Body of pancreas (tissue), 4 donors: ENCODE measurements at regions not wholly inside any gene's neighbourhood (a gene's known extent, or its start where the extent isn't known, plus 50 kb on each side); places are given as distances from the start of the nearest gene placed in this dataset.

Experiments used
- ATAC-seq: fragments of 150-250 bp; one replicate; pipeline ENCODE4 v1.9.1; 2016
- DNase-seq, 4 donors: peaks; one replicate each; pipeline ENCODE4 v3.0.0-alpha.2; 2019
- H3K27ac ChIP-seq, 4 donors: fragments of 200-600 bp; sonication (generic); 1 replicate in 3 of 4; 2 replicates in 1 of 4; pipeline versions ENCODE4 v1.5.1 to v1.6.1; 2016 to 2019; ENCODE audit warnings: mild to moderate bottlenecking in 1 of 4, mixed read lengths in 1 of 4, moderate library complexity in 1 of 4
- H3K27me3 ChIP-seq, 2 donors: fragments of 200-600 bp; sonication (generic); one replicate each; pipeline ENCODE4 v1.6.0; 2016; ENCODE audit warnings: mild to moderate bottlenecking in 1 of 2
- H3K36me3 ChIP-seq, 2 donors: fragments of 200-600 bp; sonication (generic); replicated peaks in 1 of 2; 2 replicates each; pipeline ENCODE4 v1.5.1; 2016; ENCODE audit warnings: low read depth in 2 of 2; ENCODE audit not compliant: insufficient read depth in 1 of 2
- H3K4me1 ChIP-seq: fragments of 200-600 bp; sonication (generic); one replicate; pipeline ENCODE4 v1.6.0; 2016
- H3K4me3 ChIP-seq, 2 donors: fragments of 200-600 bp; sonication (generic); 1 replicate in 1 of 2; 2 replicates in 1 of 2; pipeline ENCODE4 v1.5.1; 2016 to 2019
- H3K9me3 ChIP-seq, 3 donors: fragments of 200-600 bp; sonication (generic); 1 replicate in 2 of 3; 2 replicates in 1 of 3; pipeline ENCODE4 v1.5.1; 2016
- POLR2A ChIP-seq, 3 donors: fragments of 450-650 bp; IDR thresholded peaks; one replicate each; pipeline ENCODE4 v1.6.1; 2016; ENCODE audit warnings: antibody characterized with exemption in 3 of 3, mild to moderate bottlenecking in 2 of 3
- WGBS, 2 donors: methylation state at CpG; one replicate each; pipeline ENCODE4 v1.1.5; 2017; 5-methylcytosine and 5-hydroxymethylcytosine counted together
- intact Hi-C: fragments of 100-400 bp; cut with DNase I; formaldehyde crosslinking; loops from one replicate; pipeline ENCODE4 v1.15.1; 2023
- TF ChIP-seq, protein P1 (sequence below), 7 experiments: fragments of 450-650 bp in 4 of 7; fragments of 200-600 bp in 3 of 7; sonication (generic) in 3 of 7; IDR thresholded peaks; one replicate each; pipeline ENCODE4 v1.5.1; 2016 to 2019; ENCODE audit warnings: antibody characterized with exemption in 7 of 7

DNA sequence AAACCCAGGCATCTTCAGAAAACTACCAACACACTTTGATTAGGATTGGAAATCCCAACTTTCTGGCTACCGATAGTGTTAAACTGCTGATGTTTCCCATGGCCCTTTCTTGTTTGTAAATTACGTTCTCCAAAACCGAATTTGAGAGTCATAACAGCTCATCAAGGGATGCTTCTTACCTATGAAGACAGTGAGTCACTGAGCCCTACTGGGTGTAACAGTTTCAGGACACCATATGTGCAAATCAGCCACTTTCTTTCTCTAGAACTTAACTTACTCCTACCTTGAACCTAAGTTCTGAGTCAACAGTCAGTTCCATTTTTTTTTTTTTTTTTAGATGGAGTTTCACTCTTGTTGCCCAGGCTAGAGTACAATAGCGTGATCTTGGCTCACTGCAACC is 410.1 kb upstream of the TSHZ3 start:
- no peaks in the 10 kb centered on the region for H3K36me3 ChIP-seq
- H3K4me1 ChIP-seq = no peaks in the 10 kb centered on the region
- WGBS, 2 donors = 59 to 63% methylated on average over 4 of the region's 4 CpGs

DNA sequence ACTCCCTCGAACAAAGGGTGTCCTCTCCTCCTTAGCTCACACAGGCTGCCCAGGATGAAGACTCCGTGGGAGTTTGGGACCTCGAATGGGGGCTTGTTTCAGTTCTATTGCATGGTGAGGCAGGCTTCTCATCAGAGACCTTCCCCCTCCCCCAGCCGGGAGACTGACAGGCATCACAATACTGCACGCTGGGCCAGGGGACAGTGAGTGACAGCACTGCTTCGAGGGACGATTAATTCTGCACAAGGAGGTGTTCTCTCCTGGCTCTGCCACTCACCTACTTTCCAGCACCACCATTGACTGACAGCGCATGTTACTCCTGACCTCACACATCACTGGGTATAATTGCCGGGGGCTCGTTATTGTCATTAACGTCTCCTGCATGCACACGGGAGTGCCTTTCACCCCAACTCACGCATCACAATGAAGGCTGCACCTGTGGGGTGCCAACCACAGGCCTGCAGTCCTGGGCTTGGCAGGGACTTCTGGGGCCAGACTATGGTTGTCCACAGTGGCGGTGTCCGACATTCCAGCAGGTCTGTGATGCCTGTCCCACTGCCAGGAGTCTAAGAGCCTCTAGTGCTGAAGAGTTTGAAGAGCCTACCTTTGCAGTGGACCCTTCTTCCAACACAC is 412.2 kb upstream of the TSHZ3 start:
- no peak for TF ChIP-seq POLR2A (IDR thresholded peaks at IDR 0.05)
- TF ChIP-seq, protein P1, sequence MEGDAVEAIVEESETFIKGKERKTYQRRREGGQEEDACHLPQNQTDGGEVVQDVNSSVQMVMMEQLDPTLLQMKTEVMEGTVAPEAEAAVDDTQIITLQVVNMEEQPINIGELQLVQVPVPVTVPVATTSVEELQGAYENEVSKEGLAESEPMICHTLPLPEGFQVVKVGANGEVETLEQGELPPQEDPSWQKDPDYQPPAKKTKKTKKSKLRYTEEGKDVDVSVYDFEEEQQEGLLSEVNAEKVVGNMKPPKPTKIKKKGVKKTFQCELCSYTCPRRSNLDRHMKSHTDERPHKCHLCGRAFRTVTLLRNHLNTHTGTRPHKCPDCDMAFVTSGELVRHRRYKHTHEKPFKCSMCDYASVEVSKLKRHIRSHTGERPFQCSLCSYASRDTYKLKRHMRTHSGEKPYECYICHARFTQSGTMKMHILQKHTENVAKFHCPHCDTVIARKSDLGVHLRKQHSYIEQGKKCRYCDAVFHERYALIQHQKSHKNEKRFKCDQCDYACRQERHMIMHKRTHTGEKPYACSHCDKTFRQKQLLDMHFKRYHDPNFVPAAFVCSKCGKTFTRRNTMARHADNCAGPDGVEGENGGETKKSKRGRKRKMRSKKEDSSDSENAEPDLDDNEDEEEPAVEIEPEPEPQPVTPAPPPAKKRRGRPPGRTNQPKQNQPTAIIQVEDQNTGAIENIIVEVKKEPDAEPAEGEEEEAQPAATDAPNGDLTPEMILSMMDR (IDR thresholded peaks at IDR 0.05) = no peak
- Histone ChIP-seq H3K27me3 (no peaks in the 10 kb centered on the region), H3K36me3 (no peaks in the 10 kb centered on the region), H3K4me1 (no peaks in the 10 kb centered on the region), H3K4me3 (no peak overlapping the region), H3K27ac (no peak overlapping the region), H3K9me3 (no peaks in the 10 kb centered on the region)
- ATAC-seq (no peak), DNase-seq (no peak)
- WGBS, 2 donors = 49 to 50% methylated on average over 14 to 15 of the region's 15 CpGs
- intact Hi-C loops = no loop called here

More for the DNA sequence above, 410.1 kb upstream of the TSHZ3 start:
- intact Hi-C loops = no loop called here
- Histone ChIP-seq H3K9me3 (no peaks in the 10 kb centered on the region), H3K27me3 (no peaks in the 10 kb centered on the region), H3K4me3 (no peak overlapping the region), H3K27ac (no peak overlapping the region)
- ATAC-seq (no peak), DNase-seq (no peak)
- TF ChIP-seq, protein P1 (IDR thresholded peaks at IDR 0.05) = no peak
- no peak for TF ChIP-seq POLR2A (IDR thresholded peaks at IDR 0.05)

DNA sequence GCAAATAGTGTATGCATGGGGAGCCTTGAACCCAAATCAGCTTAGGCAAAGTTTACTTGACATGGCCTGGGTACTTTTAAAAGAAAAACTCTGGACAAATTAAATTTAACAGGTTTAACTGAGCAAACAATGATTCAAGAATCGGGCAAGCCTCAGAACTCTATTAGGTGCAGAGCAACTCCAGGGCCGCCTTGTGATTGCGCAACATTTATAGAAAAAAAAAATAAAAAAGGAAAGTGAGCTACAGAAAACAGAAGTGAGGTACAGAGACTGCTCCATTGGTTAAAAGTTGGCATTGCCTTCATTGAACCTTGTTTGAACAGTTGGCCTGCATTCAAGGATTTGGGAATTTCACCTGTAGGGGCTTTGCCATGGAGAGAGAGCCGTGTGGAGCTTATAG is 421.0 kb upstream of the TSHZ3 start:
- no peaks in the 10 kb centered on the region for H3K27me3 ChIP-seq
- no peaks in the 10 kb centered on the region for H3K36me3 ChIP-seq
- TF ChIP-seq POLR2A (IDR thresholded peaks at IDR 0.05) = no peak
- TF ChIP-seq, protein P1 (IDR thresholded peaks at IDR 0.05) = no peak
- WGBS, 2 donors = 48 to 57% methylated on average over 4 of the region's 4 CpGs
- no peak for ATAC-seq
- no peak for DNase-seq
- H3K9me3 ChIP-seq = no peaks in the 10 kb centered on the region
- intact Hi-C loops = no loop called here
- no peak overlapping the region for H3K27ac ChIP-seq
- no peaks in the 10 kb centered on the region for H3K4me1 ChIP-seq
- H3K4me3 ChIP-seq = no peak overlapping the region

DNA sequence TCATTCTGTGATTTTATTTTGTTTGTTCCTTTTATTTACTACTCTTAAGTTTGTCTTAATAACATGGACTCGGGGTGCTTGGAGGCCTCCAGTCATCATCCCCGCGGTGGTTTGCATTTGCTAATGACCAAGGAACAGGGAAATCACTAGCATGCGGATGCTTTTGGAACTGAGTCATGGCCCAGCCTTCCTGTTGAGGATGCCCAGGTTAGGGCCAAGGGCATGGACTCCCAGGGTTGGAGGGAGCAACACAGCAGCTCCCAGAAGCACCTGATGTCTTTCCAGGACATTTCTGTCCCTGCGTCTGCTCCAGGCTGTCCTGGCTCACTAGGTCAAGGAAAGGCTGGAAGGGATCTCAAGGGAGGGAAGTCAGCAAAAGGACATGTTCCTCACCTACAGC is 423.7 kb upstream of the TSHZ3 start:
- no peak for TF ChIP-seq POLR2A (IDR thresholded peaks at IDR 0.05)
- TF ChIP-seq, protein P1 (IDR thresholded peaks at IDR 0.05) = no peak
- no peak overlapping the region for H3K27ac ChIP-seq
- H3K36me3 ChIP-seq = no peaks in the 10 kb centered on the region
- H3K27me3 ChIP-seq = no peaks in the 10 kb centered on the region
- WGBS, 2 donors = 75 to 80% methylated on average over 5 of the region's 5 CpGs
- ATAC-seq (no peak), DNase-seq (no peak)
- no peaks in the 10 kb centered on the region for H3K9me3 ChIP-seq
- intact Hi-C loops = no loop called here
- H3K4me1 ChIP-seq = no peaks in the 10 kb centered on the region
- H3K4me3 ChIP-seq = no peak overlapping the region

DNA sequence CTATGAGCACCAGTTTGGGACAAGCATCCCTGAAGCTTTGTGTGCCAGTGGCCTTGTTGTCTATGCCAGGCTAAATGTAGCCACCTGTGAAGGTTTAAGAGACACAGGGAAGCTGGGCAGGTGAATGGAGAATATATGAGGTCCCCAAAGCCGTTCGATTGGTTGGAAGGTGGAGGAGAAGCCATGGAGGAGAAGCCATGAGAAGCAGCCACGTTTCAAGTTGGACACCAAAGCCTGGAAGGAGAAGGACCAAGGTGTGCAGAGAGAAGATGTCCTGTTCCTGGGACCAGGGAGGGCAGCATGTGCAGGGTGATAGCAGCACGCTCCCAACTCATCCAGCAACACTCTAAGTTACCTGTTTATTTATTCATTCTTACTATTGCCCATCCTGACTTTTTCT is 432.3 kb upstream of the TSHZ3 start:
- Histone ChIP-seq H3K36me3 (no peaks in the 10 kb centered on the region), H3K27me3 (no peaks in the 10 kb centered on the region), H3K27ac (no peak overlapping the region), H3K9me3 (no peaks in the 10 kb centered on the region), H3K4me3 (no peak overlapping the region), H3K4me1 (no peaks in the 10 kb centered on the region)
- DNase-seq (no peak), ATAC-seq (no peak)
- intact Hi-C loops = no loop called here
- 62 to 67% methylated on average over 4 of the region's 4 CpGs for WGBS, 2 donors
- TF ChIP-seq, protein P1 (IDR thresholded peaks at IDR 0.05) = no peak
- no peak for TF ChIP-seq POLR2A (IDR thresholded peaks at IDR 0.05)
